H1 (cell line): ENCODE measurements at regions not wholly inside any gene's neighbourhood (a gene's known extent, or its start where the extent isn't known, plus 50 kb on each side); places are given as distances from the start of the nearest gene placed in this dataset.
"Not testable (repeated sequence)": the region's sequence is repeated elsewhere in the genome, so short reads cannot be mapped to it uniquely, and the experiment has no call there.

Source experiments
- CTCF ChIA-PET: fragments of 300-600 bp; sonication (Branson Sonifier 250); formaldehyde crosslinking; loops from one replicate; lab custom pipeline; 2021; ENCODE audit not compliant: partially characterized antibody; lab: Charles Lee
- POLR2A ChIA-PET: fragments of 300-600 bp; sonication (Branson Sonifier 250); formaldehyde crosslinking; loops from one replicate; lab custom pipeline; 2021; ENCODE audit warnings: inconsistent platforms; ENCODE audit not compliant: partially characterized antibody; lab: Charles Lee
- DNase-seq, 2 experiments: peaks; one replicate each; pipeline versions ENCODE4 v3.0.0 to v3.0.0-alpha.2; 2010 to 2022; ENCODE audit warnings: low spot score in 2 of 2, low read depth in 1 of 2, mixed read lengths in 1 of 2
- FAIRE-seq: peaks from 2 replicates; lab custom pipeline; 2011; peaks lifted over from hg19 to GRCh38; lab: Jason Lieb, UNC
- H2AFZ ChIP-seq: 2 replicates; pipeline ENCODE4 v1.8.1; 2012; ENCODE audit warnings: low read length, inconsistent platforms
- H2AK5ac ChIP-seq: 2 replicates; pipeline ENCODE4 v1.6.1; 2013; ENCODE audit warnings: low read depth, low read length
- H2BK120ac ChIP-seq: replicated peaks from 2 replicates; pipeline ENCODE3; 2013; ENCODE audit warnings: low read depth, low read length, inconsistent platforms
- H2BK12ac ChIP-seq: 2 replicates; pipeline ENCODE4 v1.6.1; 2013; ENCODE audit warnings: low read depth, low read length
- H2BK15ac ChIP-seq: 2 replicates; pipeline ENCODE4 v1.6.1; 2013; ENCODE audit warnings: low read length
- H2BK20ac ChIP-seq: 2 replicates; pipeline ENCODE4 v1.6.1; 2013; ENCODE audit warnings: low read length
- H2BK5ac ChIP-seq: 2 replicates; pipeline ENCODE4 v1.6.1; 2013; ENCODE audit warnings: low read depth, low read length
- H3K14ac ChIP-seq: 2 replicates; pipeline ENCODE4 v1.6.1; 2013; ENCODE audit warnings: inconsistent platforms; ENCODE audit not compliant: insufficient read length
- H3K18ac ChIP-seq: 2 replicates; pipeline ENCODE4 v1.6.1; 2013; ENCODE audit warnings: low read length; ENCODE audit errors: extremely low read depth
- H3K23ac ChIP-seq: 2 replicates; pipeline ENCODE4 v1.6.1; 2013; ENCODE audit warnings: inconsistent platforms; ENCODE audit not compliant: insufficient read length
- H3K23me2 ChIP-seq: 2 replicates; pipeline ENCODE4 v1.6.1; 2013; ENCODE audit warnings: low read depth, low read length
- H3K27ac ChIP-seq: 2 replicates; pipeline ENCODE4 v1.6.1; 2011; ENCODE audit warnings: low read depth, low read length, inconsistent platforms
- H3K27me3 ChIP-seq, 4 experiments: replicated peaks in 1 of 4; 1 replicate in 1 of 4; 2 replicates in 3 of 4; pipeline versions ENCODE4 v1.6.1 to v1.8.1; 2011 to 2013; ENCODE audit warnings: low read length in 3 of 4, mild to moderate bottlenecking in 3 of 4, inconsistent platforms in 2 of 4, mixed read lengths in 2 of 4, moderate library complexity in 1 of 4; ENCODE audit not compliant: control insufficient read depth in 3 of 4, insufficient read depth in 3 of 4; ENCODE audit errors: extremely low read depth in 1 of 4
- H3K36me3 ChIP-seq, 4 experiments: 2 replicates each; pipeline versions ENCODE4 v1.6.1 to v1.8.1; 2011 to 2013; ENCODE audit warnings: mild to moderate bottlenecking in 4 of 4, low read length in 3 of 4, moderate library complexity in 2 of 4, control low read depth in 1 of 4, inconsistent platforms in 1 of 4; ENCODE audit not compliant: insufficient read depth in 4 of 4, control insufficient read depth in 2 of 4
- H3K4ac ChIP-seq: replicated peaks from 2 replicates; pipeline ENCODE3; 2013; ENCODE audit warnings: low read length, low read depth, mixed read lengths, inconsistent platforms; ENCODE audit not compliant: insufficient read length
- H3K4me1 ChIP-seq, 4 experiments: replicated peaks in 1 of 4; 1 replicate in 1 of 4; 2 replicates in 3 of 4; pipeline versions ENCODE4 v1.6.1 to v1.8.1; 2011 to 2013; ENCODE audit warnings: low read length in 3 of 4, inconsistent platforms in 2 of 4, mixed read lengths in 1 of 4; ENCODE audit not compliant: insufficient read depth in 4 of 4, control insufficient read depth in 3 of 4
- H3K4me2 ChIP-seq, 2 experiments: 2 replicates each; pipeline versions ENCODE4 v1.6.1 to v1.8.1; 2011 to 2013; ENCODE audit warnings: low read depth in 2 of 2, low read length in 2 of 2, control low read depth in 1 of 2, inconsistent platforms in 1 of 2, mild to moderate bottlenecking in 1 of 2; ENCODE audit not compliant: insufficient read depth in 1 of 2
- H3K4me3 ChIP-seq, 4 experiments: fragments of 200-600, 300-600 bp in 1 of 4; sonication (generic), shearing (Covaris generic), sonication (Bioruptor Twin) in 1 of 4; 2 replicates each; pipeline versions ENCODE4 v1.5.1 to v1.8.1; 2011 to 2016; ENCODE audit warnings: low read length in 4 of 4, low read depth in 3 of 4, control low read depth in 2 of 4, inconsistent platforms in 2 of 4, mild to moderate bottlenecking in 2 of 4, mixed read lengths in 1 of 4, moderate library complexity in 1 of 4; ENCODE audit not compliant: insufficient read depth in 2 of 4; ENCODE audit errors: extremely low read depth in 1 of 4
- H3K56ac ChIP-seq: replicated peaks from 2 replicates; pipeline ENCODE3; 2013; ENCODE audit warnings: low read depth, mild to moderate bottlenecking, mixed read lengths, low read length, inconsistent platforms; ENCODE audit not compliant: insufficient read length
- H3K79me1 ChIP-seq: 2 replicates; pipeline ENCODE4 v1.6.1; 2013; ENCODE audit warnings: low read depth, low read length, control low read depth
- H3K79me2 ChIP-seq, 2 experiments: 2 replicates each; pipeline versions ENCODE4 v1.6.1 to v1.8.1; 2012 to 2013; ENCODE audit warnings: low read length in 2 of 2, mild to moderate bottlenecking in 2 of 2, inconsistent platforms in 1 of 2; ENCODE audit not compliant: insufficient read depth in 2 of 2, control insufficient read depth in 1 of 2
- H3K9ac ChIP-seq, 4 experiments: replicated peaks in 1 of 4; 1 replicate in 1 of 4; 2 replicates in 3 of 4; pipeline versions ENCODE4 v1.6.1 to v1.8.1; 2011 to 2013; ENCODE audit warnings: low read depth in 3 of 4, low read length in 3 of 4, control low read depth in 2 of 4, mild to moderate bottlenecking in 2 of 4, moderate library complexity in 2 of 4, inconsistent platforms in 1 of 4; ENCODE audit errors: extremely low read depth in 1 of 4
- H3K9me3 ChIP-seq, 2 experiments: 2 replicates each; pipeline versions ENCODE4 v1.6.1 to v1.8.1; 2012 to 2013; ENCODE audit warnings: mild to moderate bottlenecking in 2 of 2, moderate library complexity in 2 of 2, control low read depth in 1 of 2, inconsistent platforms in 1 of 2, low read depth in 1 of 2, low read length in 1 of 2, mixed read lengths in 1 of 2; ENCODE audit not compliant: insufficient read depth in 2 of 2
- H4K20me1 ChIP-seq, 2 experiments: replicated peaks in 1 of 2; 2 replicates each; pipeline versions ENCODE3 to v1.8.1; 2011 to 2013; ENCODE audit warnings: inconsistent platforms in 2 of 2, low read length in 2 of 2, mild to moderate bottlenecking in 1 of 2; ENCODE audit not compliant: insufficient read depth in 2 of 2, control insufficient read depth in 1 of 2
- H4K5ac ChIP-seq: 2 replicates; pipeline ENCODE4 v1.6.1; 2013; ENCODE audit warnings: low read length, low read depth, mixed read lengths, inconsistent platforms; ENCODE audit not compliant: insufficient read length
- H4K8ac ChIP-seq: 2 replicates; pipeline ENCODE4 v1.8.0; 2013; ENCODE audit warnings: mild to moderate bottlenecking, moderate library complexity, low read length, inconsistent platforms; ENCODE audit not compliant: insufficient read depth; ENCODE audit errors: extremely low read depth
- H4K91ac ChIP-seq: replicated peaks from 2 replicates; pipeline ENCODE3; 2013; ENCODE audit warnings: low read length, mixed read lengths, inconsistent platforms; ENCODE audit not compliant: insufficient read length
- WGBS, 2 experiments: shearing (Covaris generic) in 1 of 2; methylation state at CpG; one replicate each; pipeline versions ENCODE4 v1.1.6 to v1.1.7; 2013 to 2015; ENCODE audit warnings: low lambda C conversion rate in 2 of 2, mixed read lengths in 2 of 2, inconsistent platforms in 1 of 2, low coverage in 1 of 2, missing lambda C conversion rate in 1 of 2; ENCODE audit not compliant: insufficient replicate concordance in 2 of 2, insufficient coverage in 1 of 2, insufficient read length in 1 of 2; ENCODE audit errors: extremely low coverage in 1 of 2, missing lambda C conversion rate in 1 of 2; 5-methylcytosine and 5-hydroxymethylcytosine counted together

DNA sequence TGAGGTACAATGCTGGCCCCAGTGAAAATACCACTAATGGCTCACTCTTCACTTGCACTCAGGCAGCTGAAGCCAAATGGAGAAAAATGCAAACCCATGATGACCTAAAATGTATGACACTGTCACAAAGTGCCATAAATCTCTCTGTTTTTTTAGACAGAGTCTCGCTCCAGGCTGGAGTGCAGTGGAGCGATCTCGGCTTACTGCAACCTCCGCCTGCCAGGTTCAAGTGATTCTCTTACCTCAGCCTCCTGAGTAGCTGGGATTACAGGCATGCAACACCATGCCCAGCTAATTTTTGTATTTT lies 64.5 kb upstream of the CCNY start:
- H3K27ac ChIP-seq, H4K91ac ChIP-seq, H3K56ac ChIP-seq, H2AK5ac ChIP-seq, DNase-seq, H3K9ac ChIP-seq, H3K27me3 ChIP-seq, H2BK15ac ChIP-seq, H2BK12ac ChIP-seq, H4K5ac ChIP-seq, H3K18ac ChIP-seq, H3K23ac ChIP-seq, H3K36me3 ChIP-seq, H2BK20ac ChIP-seq, H3K14ac ChIP-seq, POLR2A ChIA-PET, H3K4ac ChIP-seq, H4K20me1 ChIP-seq, H2BK5ac ChIP-seq, FAIRE-seq, H3K79me2 ChIP-seq, H3K23me2 ChIP-seq, H3K79me1 ChIP-seq, H3K4me2 ChIP-seq, H3K4me3 ChIP-seq, H4K8ac ChIP-seq, H3K4me1 ChIP-seq, H2BK120ac ChIP-seq, H3K9me3 ChIP-seq: not testable (repeated sequence)
- H2AFZ ChIP-seq, result peak overlapping the region; percentile 68; the same call in 1 of the 2 replicates
- WGBS, 2 experiments, result 100% methylated on average over 4 of the region's 4 CpGs; no CpG with 5 or more reads in 1 of the 2 experiments
- CTCF ChIA-PET, result interaction anchor here (0.6 to 1.2 kb wide), 4 partner anchors 55 to 256 kb away, joined by 3 to 5 read pairs (median 4); no protein-coding TSS in a partner anchor

DNA sequence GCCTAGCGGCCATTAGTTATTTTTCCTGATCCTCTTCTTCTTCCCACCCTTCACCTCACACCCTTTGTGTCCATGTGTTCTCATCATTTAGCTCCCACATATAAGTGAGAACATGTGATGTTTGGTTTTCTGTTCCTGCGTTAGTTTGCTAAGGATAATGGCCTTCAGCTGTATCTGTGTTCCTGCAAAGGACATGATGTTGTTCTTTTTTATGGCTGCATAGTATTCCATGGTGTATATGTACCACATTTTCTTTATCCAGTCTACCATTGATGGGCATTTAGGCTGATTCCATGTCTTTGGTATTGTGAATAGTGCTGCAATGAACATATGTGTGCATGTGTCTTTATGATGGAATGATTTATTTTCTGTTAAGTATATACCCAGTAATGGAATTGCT lies 63.9 kb upstream of the CCNY start:
- H3K4ac ChIP-seq, H3K4me1 ChIP-seq, H3K18ac ChIP-seq, H3K36me3 ChIP-seq, H2BK15ac ChIP-seq, H3K4me2 ChIP-seq, H4K91ac ChIP-seq, H3K27ac ChIP-seq, H2AFZ ChIP-seq, H3K14ac ChIP-seq, FAIRE-seq, H3K4me3 ChIP-seq, H2BK120ac ChIP-seq, H4K8ac ChIP-seq, H3K27me3 ChIP-seq, H3K79me2 ChIP-seq, H3K23ac ChIP-seq, H3K23me2 ChIP-seq, H3K79me1 ChIP-seq, H2BK5ac ChIP-seq, H2AK5ac ChIP-seq, H4K20me1 ChIP-seq, DNase-seq, H3K9ac ChIP-seq, H4K5ac ChIP-seq, POLR2A ChIA-PET, H3K9me3 ChIP-seq, H3K56ac ChIP-seq, H2BK20ac ChIP-seq, H2BK12ac ChIP-seq: not testable (repeated sequence)
- 90% methylated on average over 2 of the region's 2 CpGs; no CpG with 5 or more reads in 1 of the 2 experiments for WGBS, 2 experiments
- CTCF ChIA-PET, result interaction anchor here (0.6 to 1.2 kb wide), 4 partner anchors 76 to 1809 kb away, joined by 3 to 5 read pairs (median 3); no protein-coding TSS in a partner anchor
